Body of pancreas (tissue), 4 donors: ENCODE measurements at regions not wholly inside any gene's neighbourhood (a gene's known extent, or its start where the extent isn't known, plus 50 kb on each side); places are given as distances from the start of the nearest gene placed in this dataset.

Experiments used
- CTCF ChIP-seq, 7 experiments: fragments of 450-650 bp in 4 of 7; fragments of 200-600 bp in 3 of 7; sonication (generic) in 3 of 7; IDR thresholded peaks; one replicate each; pipeline ENCODE4 v1.5.1; 2016 to 2019; ENCODE audit warnings: antibody characterized with exemption in 7 of 7
- POLR2A ChIP-seq, 3 donors: fragments of 450-650 bp; IDR thresholded peaks; one replicate each; pipeline ENCODE4 v1.6.1; 2016; ENCODE audit warnings: antibody characterized with exemption in 3 of 3, mild to moderate bottlenecking in 2 of 3

DNA sequence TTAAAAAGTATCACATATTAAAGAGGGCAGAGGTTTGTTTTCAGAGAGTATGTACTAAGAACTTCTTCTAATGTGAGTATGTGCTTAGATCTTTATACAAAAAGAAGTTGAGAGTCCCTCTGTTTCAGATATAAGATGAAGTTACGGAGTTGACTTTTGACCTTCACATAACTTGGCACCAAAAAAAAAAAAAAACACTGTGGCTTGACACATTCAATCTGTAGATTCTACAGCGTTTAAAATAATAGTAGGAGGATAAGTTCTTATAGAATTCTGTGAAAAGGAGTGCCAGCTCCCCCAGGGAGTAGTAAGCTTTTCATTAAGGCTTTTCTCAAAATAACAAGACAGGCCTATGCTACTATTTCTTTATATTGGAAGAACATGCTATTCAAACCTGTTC lies 105.4 kb upstream of the LRP1B start:
- TF ChIP-seq CTCF (IDR thresholded peaks at IDR 0.05) (no peak), POLR2A (IDR thresholded peaks at IDR 0.05) (no peak)
